ENCODE measurements at regions not wholly inside any gene's neighbourhood (a gene's known extent, or its start where the extent isn't known, plus 50 kb on each side); places are given as distances from the start of the nearest gene placed in this dataset.
"Not testable (repeated sequence)": the region's sequence is repeated elsewhere in the genome, so short reads cannot be mapped to it uniquely, and the experiment has no call there.

GRCh38 chr2:124985270-124985669 lies 960.2 kb downstream of the CNTNAP5 start:
- no peak for TF ChIP-seq CTCF (IDR thresholded peaks at IDR 0.05; ENCODE audit: low read depth, low read length)
- peak; percentile 7 for DNase-seq (ENCODE audit: low read depth, low spot score)
- in situ Hi-C loops (cut with HindIII; ENCODE audit: low sequenced_read_pairs): no loop called here
- no peak overlapping the region for H3K4me3 ChIP-seq (ENCODE audit: low read depth, low read length)

GRCh38 chr2:124986136-124986535 lies 961.0 kb downstream of the CNTNAP5 start:
- DNase-seq (ENCODE audit: low read depth, low spot score): no peak
- no peak for TF ChIP-seq CTCF (IDR thresholded peaks at IDR 0.05; ENCODE audit: low read depth, low read length)
- in situ Hi-C loops (cut with HindIII; ENCODE audit: low sequenced_read_pairs): no loop called here
- H3K4me3 ChIP-seq (ENCODE audit: low read depth, low read length): no peak overlapping the region

GRCh38 chr2:124986870-124987269 lies 961.8 kb downstream of the CNTNAP5 start:
- in situ Hi-C loops (cut with HindIII; ENCODE audit: low sequenced_read_pairs); DNase-seq (ENCODE audit: low read depth, low spot score); H3K4me3 ChIP-seq (ENCODE audit: low read depth, low read length): not testable (repeated sequence)

- DNase-seq (ENCODE audit: low read depth, low spot score); H3K4me3 ChIP-seq (ENCODE audit: low read depth, low read length); in situ Hi-C loops (cut with HindIII; ENCODE audit: low sequenced_read_pairs): not testable (repeated sequence)
Observed at GRCh38 chr2:124987436-124987835, 962.3 kb downstream of the CNTNAP5 start.

GRCh38 chr2:124988111-124988510 lies 963.0 kb downstream of the CNTNAP5 start:
- no peak overlapping the region for H3K4me3 ChIP-seq (ENCODE audit: low read depth, low read length)
- in situ Hi-C loops (cut with HindIII; ENCODE audit: low sequenced_read_pairs): no loop called here
- no peak for DNase-seq (ENCODE audit: low read depth, low spot score)
- TF ChIP-seq CTCF (IDR thresholded peaks at IDR 0.05; ENCODE audit: low read depth, low read length): no peak

GRCh38 chr2:124988794-124989193 lies 963.7 kb downstream of the CNTNAP5 start:
- no peak for DNase-seq (ENCODE audit: low read depth, low spot score)
- in situ Hi-C loops (cut with HindIII; ENCODE audit: low sequenced_read_pairs): no loop called here
- H3K4me3 ChIP-seq (ENCODE audit: low read depth, low read length): no peak overlapping the region
- no peak for TF ChIP-seq CTCF (IDR thresholded peaks at IDR 0.05; ENCODE audit: low read depth, low read length)

GRCh38 chr2:124993809-124994208 lies 968.7 kb downstream of the CNTNAP5 start:
- in situ Hi-C loops (cut with HindIII; ENCODE audit: low sequenced_read_pairs): no loop called here

More at GRCh38 chr2:124993809-124994208, 968.7 kb downstream of the CNTNAP5 start:
- H3K4me3 ChIP-seq (ENCODE audit: low read depth, low read length): no peak overlapping the region
- no peak for TF ChIP-seq CTCF (IDR thresholded peaks at IDR 0.05; ENCODE audit: low read depth, low read length)
- DNase-seq (ENCODE audit: low read depth, low spot score): no peak

Data from astrocyte of the spinal cord (primary cell).